ENCODE measurements at regions not wholly inside any gene's neighbourhood (a gene's known extent, or its start where the extent isn't known, plus 50 kb on each side); places are given as distances from the start of the nearest gene placed in this dataset.

- no peak for TF ChIP-seq EP300 (IDR thresholded peaks at IDR 0.05)
- TF ChIP-seq POLR2AphosphoS5 (IDR thresholded peaks at IDR 0.05) = no peak
- no peak for TF ChIP-seq CTCF (IDR thresholded peaks at IDR 0.05)
Measured at GRCh38 chr6:126803769-126804168, 314.7 kb upstream of the RSPO3 start.
